Colon (tissue), 2 donors: ENCODE measurements at regions not wholly inside any gene's neighbourhood (a gene's known extent, or its start where the extent isn't known, plus 50 kb on each side); places are given as distances from the start of the nearest gene placed in this dataset.
"Not testable (repeated sequence)": the region's sequence is repeated elsewhere in the genome, so short reads cannot be mapped to it uniquely, and the experiment has no call there.

Experiments used
- FAIRE-seq: peaks from 2 replicates; lab custom pipeline; 2012; peaks lifted over from hg19 to GRCh38; lab: Jason Lieb, UNC
- donor health status: control.
- donor health status: control.

GRCh38 chr15:70246623-70247220, 149.0 kb upstream of the TLE3 start:
- FAIRE-seq = no peak

GRCh38 chr15:70245932-70246622, 148.4 kb upstream of the TLE3 start:
- no peak for FAIRE-seq

GRCh38 chr15:70244978-70245542, 147.3 kb upstream of the TLE3 start:
- no peak for FAIRE-seq

- FAIRE-seq = no peak
Measured at GRCh38 chr15:70243686-70244540, 146.2 kb upstream of the TLE3 start.

- no peak for FAIRE-seq
Measured at GRCh38 chr15:70242951-70243685, 145.4 kb upstream of the TLE3 start.

- FAIRE-seq = no peak
Measured at GRCh38 chr15:70241561-70242320, 144.0 kb upstream of the TLE3 start.

GRCh38 chr15:70240820-70241430, 143.2 kb upstream of the TLE3 start:
- FAIRE-seq = no peak

- no peak for FAIRE-seq
Measured at GRCh38 chr15:70240082-70240481, 142.4 kb upstream of the TLE3 start.

- FAIRE-seq = no peak
Measured at GRCh38 chr15:70238917-70239316, 141.2 kb upstream of the TLE3 start.

- FAIRE-seq = no peak
Measured at GRCh38 chr15:70237626-70238025, 139.9 kb upstream of the TLE3 start.

- FAIRE-seq = no peak
Measured at GRCh38 chr15:70236341-70237086, 138.8 kb upstream of the TLE3 start.

- FAIRE-seq = no peak
Measured at GRCh38 chr15:70235347-70235746, 137.6 kb upstream of the TLE3 start.

- FAIRE-seq = no peak
Measured at GRCh38 chr15:70234256-70234905, 136.7 kb upstream of the TLE3 start.

- no peak for FAIRE-seq
Measured at GRCh38 chr15:70231484-70231883, 133.8 kb upstream of the TLE3 start.

GRCh38 chr15:70227918-70228317, 130.2 kb upstream of the TLE3 start:
- not testable (repeated sequence) for FAIRE-seq

GRCh38 chr15:70227147-70227546, 129.4 kb upstream of the TLE3 start:
- no peak for FAIRE-seq

- FAIRE-seq = no peak
Measured at GRCh38 chr15:70226337-70226980, 128.7 kb upstream of the TLE3 start.

GRCh38 chr15:70225416-70225815, 127.7 kb upstream of the TLE3 start:
- FAIRE-seq = no peak

GRCh38 chr15:70222606-70223005, 124.9 kb upstream of the TLE3 start:
- FAIRE-seq = no peak
